GM23248 (cell line): ENCODE measurements at regions not wholly inside any gene's neighbourhood (a gene's known extent, or its start where the extent isn't known, plus 50 kb on each side); places are given as distances from the start of the nearest gene placed in this dataset.

Experiments used
- DNase-seq: peaks from one replicate; pipeline ENCODE4 v3.0.0-alpha.2; 2015
- H2AFZ ChIP-seq: fragments of 200-600 bp; sonication (generic); 2 replicates; pipeline ENCODE4 v1.6.1; 2016; ENCODE audit warnings: antibody characterized with exemption
- H3F3A ChIP-seq: fragments of 200-600 bp; sonication (generic); 2 replicates; pipeline ENCODE4 v1.6.1; 2016; ENCODE audit warnings: mild to moderate bottlenecking, antibody characterized with exemption, mixed run types; ENCODE audit not compliant: insufficient read depth
- H3K27ac ChIP-seq: fragments of 200-600 bp; sonication (generic); 2 replicates; pipeline ENCODE4 v1.5.1; 2016; ENCODE audit warnings: mild to moderate bottlenecking
- H3K27me3 ChIP-seq: fragments of 200-600 bp; sonication (generic); replicated peaks from 2 replicates; pipeline ENCODE4 v1.6.1; 2016; ENCODE audit warnings: mild to moderate bottlenecking; ENCODE audit not compliant: insufficient read depth
- H3K36me3 ChIP-seq: fragments of 200-600 bp; sonication (generic); 2 replicates; pipeline ENCODE4 v1.6.1; 2016; ENCODE audit warnings: low read depth, mild to moderate bottlenecking
- H3K4me1 ChIP-seq: fragments of 200-600 bp; sonication (generic); 2 replicates; pipeline ENCODE4 v1.6.1; 2016; ENCODE audit warnings: mild to moderate bottlenecking; ENCODE audit not compliant: insufficient read depth
- H3K4me2 ChIP-seq: fragments of 200-600 bp; sonication (generic); one replicate; pipeline ENCODE4 v1.6.1; 2016; ENCODE audit warnings: mild to moderate bottlenecking; ENCODE audit not compliant: unreplicated experiment
- H3K4me3 ChIP-seq: fragments of 200-600 bp; sonication (generic); 2 replicates; pipeline ENCODE4 v1.5.1; 2016; ENCODE audit warnings: mild to moderate bottlenecking
- H3K79me2 ChIP-seq: fragments of 200-600 bp; sonication (generic); 2 replicates; pipeline ENCODE4 v1.6.1; 2016; ENCODE audit warnings: mild to moderate bottlenecking; ENCODE audit not compliant: insufficient read depth
- H3K9ac ChIP-seq: fragments of 200-600 bp; sonication (generic); 2 replicates; pipeline ENCODE4 v1.6.1; 2016; ENCODE audit warnings: mild to moderate bottlenecking
- H3K9me2 ChIP-seq: fragments of 200-600 bp; sonication (generic); 2 replicates; pipeline ENCODE4 v1.6.1; 2016; ENCODE audit warnings: mixed run types, mild to moderate bottlenecking, moderate library complexity; ENCODE audit not compliant: insufficient read depth
- H3K9me3 ChIP-seq: fragments of 200-600 bp; sonication (generic); one replicate; pipeline ENCODE4 v1.6.1; 2017; ENCODE audit warnings: low read depth
- H4K20me1 ChIP-seq: fragments of 200-600 bp; sonication (generic); 2 replicates; pipeline ENCODE4 v1.6.0; 2016; ENCODE audit not compliant: insufficient read depth
- EZH2 ChIP-seq: fragments of 200-600 bp; sonication (generic); IDR thresholded peaks from 2 replicates; pipeline ENCODE4 v1.6.1; 2018; ENCODE audit warnings: antibody characterized with exemption, mild to moderate bottlenecking; ENCODE audit not compliant: insufficient read depth, poor library complexity, severe bottlenecking
- EZH2phosphoT487 ChIP-seq: fragments of 200-600 bp; sonication (generic); IDR thresholded peaks from 2 replicates; pipeline ENCODE4 v1.6.1; 2018; ENCODE audit warnings: antibody characterized with exemption, moderate library complexity, mild to moderate bottlenecking, low read depth; ENCODE audit not compliant: insufficient read depth
- WGBS, 2 experiments: methylation state at CpG; one replicate each; pipeline ENCODE4 v1.1.6; 2015 to 2017; ENCODE audit warnings: low lambda C conversion rate in 2 of 2, low coverage in 1 of 2; ENCODE audit errors: missing lambda C conversion rate in 2 of 2; 5-methylcytosine and 5-hydroxymethylcytosine counted together
- in situ Hi-C: fragments of 300-500 bp; cut with MboI; formaldehyde crosslinking; loops from 2 replicates; pipeline ENCODE4 v1.15.0; 2020

DNA sequence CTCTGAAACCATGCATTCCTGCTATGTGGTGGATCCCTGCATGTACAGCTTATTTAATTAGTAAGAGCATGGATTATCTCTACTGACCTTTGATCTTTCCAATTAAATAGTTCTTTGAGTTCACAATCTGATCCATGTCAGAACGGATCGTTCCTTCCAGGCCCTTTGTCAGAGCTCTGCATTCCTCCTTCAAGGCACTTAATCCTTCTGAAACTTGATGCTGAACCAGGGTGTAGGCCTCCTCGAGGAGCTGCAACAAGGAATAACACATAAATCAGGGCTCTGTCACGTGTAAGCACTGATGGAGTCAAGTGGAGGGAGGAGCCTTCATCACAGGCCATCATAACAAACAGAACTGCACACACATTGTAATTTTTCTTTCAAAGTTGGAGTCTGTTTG lies 68.4 kb upstream of the EDEM3 start:
- Histone ChIP-seq H3K4me3 (no peak overlapping the region), H3K4me2 (no peak overlapping the region), H3F3A (peaks cover 4% of the 10 kb centered on the region; the same call in 1 of the 2 replicates), H3K9me2 (no peaks in the 10 kb centered on the region), H2AFZ (no peak overlapping the region), H3K4me1 (peaks cover 6% of the 10 kb centered on the region), H3K9me3 (no peaks in the 10 kb centered on the region), H3K9ac (no peak overlapping the region), H4K20me1 (no peaks in the 10 kb centered on the region), H3K27me3 (no peaks in the 10 kb centered on the region), H3K36me3 (peaks cover 8% of the 10 kb centered on the region; the same call in 1 of the 2 replicates), H3K27ac (no peak overlapping the region), H3K79me2 (no peaks in the 10 kb centered on the region)
- no peak for DNase-seq
- in situ Hi-C loops: loop anchor here (25.0 kb wide), 2 partner anchors 339 to 864 kb away; partner anchors contain the start of genes SWT1 and TRMT1L
- 77 to 78% methylated on average over 4 of the region's 4 CpGs for WGBS, 2 experiments
- TF ChIP-seq EZH2phosphoT487 (no peak), EZH2 (no peak)

- 94 to 95% methylated on average over 1 of the region's 1 CpG for WGBS, 2 experiments
- DNase-seq: no peak
- H3K36me3 ChIP-seq: peaks cover 8% of the 10 kb centered on the region; the same call in 1 of the 2 replicates
- H3K9me2 ChIP-seq: no peaks in the 10 kb centered on the region
- no peak overlapping the region for H2AFZ ChIP-seq
- H3K79me2 ChIP-seq: no peaks in the 10 kb centered on the region
- no peaks in the 10 kb centered on the region for H3K27me3 ChIP-seq
- H3K27ac ChIP-seq: no peak overlapping the region
- H3K9ac ChIP-seq: no peak overlapping the region
- H3K4me1 ChIP-seq: no peaks in the 10 kb centered on the region
- H3K9me3 ChIP-seq: no peaks in the 10 kb centered on the region
- no peaks in the 10 kb centered on the region for H3F3A ChIP-seq
- no peaks in the 10 kb centered on the region for H4K20me1 ChIP-seq
- TF ChIP-seq EZH2phosphoT487 (no peak), EZH2 (no peak)
- no peak overlapping the region for H3K4me2 ChIP-seq
- H3K4me3 ChIP-seq: no peak overlapping the region
- in situ Hi-C loops: loop anchor here (25.0 kb wide), 2 partner anchors 340 to 865 kb away; partner anchors contain the start of genes SWT1 and TRMT1L
Measured at GRCh38 chr1:184822267-184822666, 67.6 kb upstream of the EDEM3 start.

DNA sequence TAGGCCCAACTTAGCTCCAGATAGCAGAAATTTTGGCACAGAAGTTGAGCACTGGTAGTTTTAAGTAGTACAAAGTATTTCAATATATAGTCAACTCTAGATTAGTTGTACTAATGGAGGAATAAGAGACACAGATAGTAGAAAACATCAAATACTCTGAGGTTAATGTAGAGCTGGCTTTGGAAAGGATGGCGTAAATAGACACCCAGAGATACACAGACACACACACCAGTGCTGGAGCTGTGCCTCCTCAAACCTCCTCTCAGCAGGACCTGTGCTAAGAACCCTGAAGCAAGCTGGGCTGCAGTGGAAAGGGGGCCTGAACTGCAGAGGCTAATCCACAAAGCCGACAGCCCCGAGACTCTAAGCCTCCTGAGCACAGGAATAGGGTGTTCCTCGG lies 67.0 kb upstream of the EDEM3 start:
- H3K27ac ChIP-seq: no peak overlapping the region
- no peak for DNase-seq
- H3K9ac ChIP-seq: no peak overlapping the region
- TF ChIP-seq EZH2 (no peak), EZH2phosphoT487 (no peak)
- H3K4me1 ChIP-seq: no peaks in the 10 kb centered on the region
- H3K36me3 ChIP-seq: peaks cover 8% of the 10 kb centered on the region; the same call in 1 of the 2 replicates
- in situ Hi-C loops: loop anchor here (25.0 kb wide), 2 partner anchors 341 to 866 kb away; partner anchors contain the start of genes SWT1 and TRMT1L
- no peaks in the 10 kb centered on the region for H3K79me2 ChIP-seq
- no peak overlapping the region for H3K4me2 ChIP-seq
- H4K20me1 ChIP-seq: no peaks in the 10 kb centered on the region
- 92 to 100% methylated on average over 4 of the region's 4 CpGs for WGBS, 2 experiments
- H3K27me3 ChIP-seq: no peaks in the 10 kb centered on the region
- no peaks in the 10 kb centered on the region for H3K9me2 ChIP-seq
- H2AFZ ChIP-seq: no peak overlapping the region
- H3F3A ChIP-seq: no peaks in the 10 kb centered on the region
- H3K9me3 ChIP-seq: no peaks in the 10 kb centered on the region
- no peak overlapping the region for H3K4me3 ChIP-seq

DNA sequence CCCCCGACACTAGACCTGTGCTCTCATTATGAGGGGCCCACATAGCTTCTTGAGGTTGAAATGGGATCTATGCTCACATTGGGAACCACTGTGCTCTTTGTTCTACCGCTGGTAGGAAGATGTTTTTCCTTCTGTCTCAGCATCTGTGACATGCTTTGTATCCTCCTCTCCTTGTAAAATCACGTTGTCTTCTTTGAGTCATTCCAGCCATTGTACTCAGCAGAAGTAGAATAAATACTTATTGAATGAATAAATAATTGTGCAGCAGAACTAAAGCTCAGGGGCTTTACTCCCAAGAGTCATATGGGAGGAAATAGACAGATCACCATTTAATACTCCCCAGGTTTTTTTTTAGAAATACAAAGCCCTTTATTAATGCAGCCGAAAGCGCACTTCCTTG lies 66.3 kb upstream of the EDEM3 start:
- DNase-seq: no peak
- Histone ChIP-seq H3K4me2 (no peak overlapping the region), H3K27ac (no peak overlapping the region), H2AFZ (no peak overlapping the region), H3K9ac (no peak overlapping the region), H3K4me1 (no peaks in the 10 kb centered on the region), H4K20me1 (no peaks in the 10 kb centered on the region), H3K9me2 (no peaks in the 10 kb centered on the region), H3F3A (no peaks in the 10 kb centered on the region), H3K9me3 (no peaks in the 10 kb centered on the region), H3K36me3 (peaks cover 8% of the 10 kb centered on the region; the same call in 1 of the 2 replicates), H3K27me3 (no peaks in the 10 kb centered on the region), H3K79me2 (no peaks in the 10 kb centered on the region), H3K4me3 (no peak overlapping the region)
- no peak for TF ChIP-seq EZH2
- no peak for TF ChIP-seq EZH2phosphoT487
- in situ Hi-C loops: loop anchor here (25.0 kb wide), 2 partner anchors 341 to 866 kb away; partner anchors contain the start of genes SWT1 and TRMT1L
- 87 to 95% methylated on average over 5 of the region's 5 CpGs for WGBS, 2 experiments
